ENCODE measurements at regions not wholly inside any gene's neighbourhood (a gene's known extent, or its start where the extent isn't known, plus 50 kb on each side); places are given as distances from the start of the nearest gene placed in this dataset.

DNA sequence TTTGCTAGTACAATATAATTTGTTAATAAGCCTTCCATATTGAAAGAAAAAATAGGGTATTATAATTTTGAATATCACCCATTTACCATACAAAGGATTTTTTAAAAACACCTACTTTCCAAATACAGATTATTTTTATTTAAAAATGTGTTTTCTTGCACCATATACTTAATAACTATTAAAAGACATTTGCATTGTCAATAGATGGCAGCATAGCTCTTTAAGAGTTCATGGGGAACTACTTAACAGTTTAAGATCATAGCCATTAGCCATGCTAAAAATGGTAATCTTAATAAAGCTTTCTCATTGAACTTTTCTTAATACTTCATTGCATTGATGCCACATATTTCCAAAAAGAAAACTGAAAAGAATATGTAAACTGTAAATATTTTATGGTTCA, 1995.9 kb downstream of the C4orf33 start:
- TF ChIP-seq, protein P1, sequence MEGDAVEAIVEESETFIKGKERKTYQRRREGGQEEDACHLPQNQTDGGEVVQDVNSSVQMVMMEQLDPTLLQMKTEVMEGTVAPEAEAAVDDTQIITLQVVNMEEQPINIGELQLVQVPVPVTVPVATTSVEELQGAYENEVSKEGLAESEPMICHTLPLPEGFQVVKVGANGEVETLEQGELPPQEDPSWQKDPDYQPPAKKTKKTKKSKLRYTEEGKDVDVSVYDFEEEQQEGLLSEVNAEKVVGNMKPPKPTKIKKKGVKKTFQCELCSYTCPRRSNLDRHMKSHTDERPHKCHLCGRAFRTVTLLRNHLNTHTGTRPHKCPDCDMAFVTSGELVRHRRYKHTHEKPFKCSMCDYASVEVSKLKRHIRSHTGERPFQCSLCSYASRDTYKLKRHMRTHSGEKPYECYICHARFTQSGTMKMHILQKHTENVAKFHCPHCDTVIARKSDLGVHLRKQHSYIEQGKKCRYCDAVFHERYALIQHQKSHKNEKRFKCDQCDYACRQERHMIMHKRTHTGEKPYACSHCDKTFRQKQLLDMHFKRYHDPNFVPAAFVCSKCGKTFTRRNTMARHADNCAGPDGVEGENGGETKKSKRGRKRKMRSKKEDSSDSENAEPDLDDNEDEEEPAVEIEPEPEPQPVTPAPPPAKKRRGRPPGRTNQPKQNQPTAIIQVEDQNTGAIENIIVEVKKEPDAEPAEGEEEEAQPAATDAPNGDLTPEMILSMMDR (IDR thresholded peaks at IDR 0.05) = peak in 1 of 3 experiments; percentile 9
- TF ChIP-seq POLR2AphosphoS5 (IDR thresholded peaks at IDR 0.05; ENCODE audit: insufficient read depth in 1 of 2, low read depth in 1 of 2) (no peak), POLR2A (IDR thresholded peaks at IDR 0.05) (no peak)

Data from vagina (tissue), 2 donors.